DMS153 treated with DMSO at 0.1 percent for 48 hours (cell line): ENCODE measurements at regions not wholly inside any gene's neighbourhood (a gene's known extent, or its start where the extent isn't known, plus 50 kb on each side); places are given as distances from the start of the nearest gene placed in this dataset.
"Not testable (repeated sequence)": the region's sequence is repeated elsewhere in the genome, so short reads cannot be mapped to it uniquely, and the experiment has no call there.

Experiments used
- DNase-seq: peaks from one replicate; lab custom pipeline; 2025; ENCODE audit not compliant: unreplicated experiment; lab: John Stamatoyannopoulos, UW

GRCh38 chr20:54985091-54985490 is 509.7 kb downstream of the DOK5 start:
- no peak for DNase-seq

DNA sequence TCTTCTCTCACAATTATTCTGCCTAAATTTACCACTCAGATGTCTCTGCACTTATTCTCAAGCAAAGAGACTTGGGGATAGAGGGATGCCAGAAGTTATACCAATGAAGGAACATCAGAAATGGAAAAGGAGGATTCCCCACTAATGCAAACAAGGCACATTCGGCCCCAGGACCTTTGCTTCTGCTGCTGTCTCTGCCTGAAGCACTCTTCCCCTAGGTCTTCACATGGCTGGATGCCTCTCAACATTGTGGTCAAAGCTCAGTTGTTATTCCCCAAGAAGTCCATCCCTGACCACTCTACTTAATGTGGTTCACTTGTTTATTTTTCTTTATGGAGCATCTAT is 508.7 kb downstream of the DOK5 start:
- no peak for DNase-seq

GRCh38 chr20:54983394-54984103 is 508.2 kb downstream of the DOK5 start:
- not testable (repeated sequence) for DNase-seq

GRCh38 chr20:54981175-54981574 is 505.8 kb downstream of the DOK5 start:
- no peak for DNase-seq

GRCh38 chr20:54980103-54980960 is 504.9 kb downstream of the DOK5 start:
- peak; percentile 6 for DNase-seq

DNA sequence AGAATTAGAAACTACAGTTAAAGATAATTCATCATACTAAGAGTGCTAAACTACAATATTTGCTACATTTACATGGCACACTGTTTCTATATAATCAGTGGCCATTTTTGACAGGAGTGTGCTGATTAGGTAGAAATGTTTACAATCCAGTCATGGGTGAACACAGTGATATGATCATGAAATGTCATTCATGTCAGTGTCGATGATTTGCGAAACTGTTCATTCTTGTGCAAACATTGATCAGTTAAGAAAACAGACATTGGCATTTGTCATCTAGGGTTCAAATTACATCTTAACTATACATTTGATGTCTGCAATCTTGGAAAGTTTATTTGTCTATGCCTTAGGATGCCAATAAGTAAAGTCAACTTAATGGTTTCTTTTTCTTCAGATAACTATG is 474.9 kb downstream of the DOK5 start:
- DNase-seq, result no peak

- no peak for DNase-seq
Measured at GRCh38 chr20:54941666-54942065, 466.3 kb downstream of the DOK5 start.

GRCh38 chr20:54940522-54940921 is 465.1 kb downstream of the DOK5 start:
- no peak for DNase-seq

DNA sequence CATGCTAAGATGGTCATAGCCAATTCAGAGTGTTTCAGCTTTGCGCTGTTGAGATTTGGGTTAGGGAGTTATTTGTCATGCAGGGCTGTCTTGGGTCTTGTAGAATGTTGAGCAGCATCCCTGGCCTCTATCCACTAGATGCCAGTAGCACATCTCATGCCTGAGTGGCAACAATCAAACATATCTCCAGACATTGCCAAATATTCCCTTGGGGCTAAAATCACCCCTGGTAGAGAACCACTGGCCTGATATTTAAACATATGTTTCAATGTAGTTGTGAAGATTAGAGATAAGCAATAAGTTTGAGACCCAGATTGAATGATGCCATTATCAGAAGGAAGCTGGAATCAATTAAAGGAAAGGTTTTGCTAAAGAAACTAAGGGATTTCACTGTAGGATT is 463.3 kb downstream of the DOK5 start:
- DNase-seq, result no peak

GRCh38 chr20:54933212-54933904 is 458.0 kb downstream of the DOK5 start:
- no peak for DNase-seq

DNA sequence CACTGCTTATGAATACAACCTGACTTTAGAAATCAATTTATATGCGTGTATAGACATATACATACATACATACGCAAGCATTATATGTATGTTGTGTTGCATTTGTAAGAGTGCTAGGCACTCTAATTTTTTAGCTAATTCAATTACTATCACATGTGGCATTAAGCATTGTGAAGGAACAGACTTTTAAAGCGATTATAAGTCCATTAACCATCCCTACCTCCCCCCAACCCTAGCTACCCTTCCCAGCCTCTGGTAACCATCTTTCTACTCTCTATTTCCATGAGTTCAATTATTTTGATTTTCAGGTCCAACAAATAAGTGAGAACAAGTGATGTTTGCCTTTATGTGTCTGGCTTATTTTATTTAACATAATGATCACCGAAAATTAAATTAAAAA is 453.8 kb downstream of the DOK5 start:
- no peak for DNase-seq

- DNase-seq, result no peak
Measured at GRCh38 chr20:54928564-54928963, 453.2 kb downstream of the DOK5 start.

GRCh38 chr20:54922636-54923035 is 447.2 kb downstream of the DOK5 start:
- DNase-seq, result no peak

DNA sequence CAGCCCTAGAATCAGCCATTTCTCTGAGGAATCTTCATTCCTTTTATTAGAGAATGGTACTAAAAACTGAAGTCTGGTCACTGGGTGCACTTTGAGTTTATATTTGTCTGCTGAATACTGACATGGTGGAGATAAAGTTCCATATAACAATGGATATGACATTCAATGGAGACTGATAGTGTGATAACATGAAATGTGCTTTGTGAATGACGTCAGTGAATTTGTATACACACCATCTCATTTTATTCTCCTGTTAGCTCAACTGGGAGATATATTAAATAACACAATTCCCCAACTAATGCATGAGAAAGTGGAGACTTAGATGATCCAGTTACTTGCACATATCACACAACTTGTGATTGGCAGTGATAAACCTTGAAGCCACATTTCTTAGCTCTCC is 446.7 kb downstream of the DOK5 start:
- DNase-seq, result no peak

DNA sequence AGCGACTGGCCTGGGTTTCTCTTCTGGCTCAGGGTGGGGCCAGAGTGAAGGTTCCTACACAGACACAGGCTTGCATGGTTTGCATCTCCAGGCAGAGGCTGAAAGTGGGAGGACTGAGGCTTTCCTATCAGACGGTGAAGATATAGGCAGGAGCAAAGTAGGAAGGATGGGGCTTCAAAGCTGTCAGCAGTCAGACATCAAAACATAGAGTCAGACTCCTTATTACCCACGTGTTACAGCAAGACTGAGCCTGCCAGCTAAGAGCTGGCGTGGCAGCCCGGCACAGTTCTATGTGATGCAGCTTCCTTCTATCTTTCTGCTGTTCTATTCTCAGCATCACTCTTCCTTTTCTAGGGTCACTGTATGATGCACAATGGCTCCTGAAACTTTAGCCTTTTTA is 445.1 kb downstream of the DOK5 start:
- DNase-seq, result no peak

GRCh38 chr20:54918993-54919392 is 443.6 kb downstream of the DOK5 start:
- not testable (repeated sequence) for DNase-seq

GRCh38 chr20:54914995-54915394 is 439.6 kb downstream of the DOK5 start:
- DNase-seq, result no peak

- DNase-seq, result no peak
Measured at GRCh38 chr20:54909702-54910101, 434.3 kb downstream of the DOK5 start.

- DNase-seq, result not testable (repeated sequence)
Measured at GRCh38 chr20:54906134-54906533, 430.7 kb downstream of the DOK5 start.

GRCh38 chr20:54897787-54898186 is 422.4 kb downstream of the DOK5 start:
- DNase-seq, result no peak

- no peak for DNase-seq
Measured at GRCh38 chr20:54891907-54892306, 416.5 kb downstream of the DOK5 start.

DNA sequence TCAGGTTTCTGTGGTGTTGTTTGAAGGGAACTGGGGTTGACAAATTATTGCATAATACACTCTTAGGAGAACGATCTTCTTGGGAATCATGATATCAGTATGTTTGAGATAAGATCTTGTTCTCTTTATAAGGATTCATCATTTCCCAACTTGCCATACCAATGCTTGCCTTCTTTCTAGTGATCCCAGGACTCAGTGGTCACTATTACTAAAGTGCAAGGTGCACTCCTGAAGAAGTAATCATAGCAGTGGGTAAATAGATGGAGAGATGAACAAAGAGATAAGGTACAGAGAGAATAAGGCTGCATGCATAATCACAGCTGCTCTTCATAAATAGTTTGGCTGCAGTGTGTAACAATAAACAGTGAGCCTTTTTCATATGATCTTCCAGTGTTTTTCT is 404.0 kb downstream of the DOK5 start:
- DNase-seq, result no peak
